H1 (cell line): ENCODE measurements at regions not wholly inside any gene's neighbourhood (a gene's known extent, or its start where the extent isn't known, plus 50 kb on each side); places are given as distances from the start of the nearest gene placed in this dataset.

Experiments
- CTCF ChIA-PET: fragments of 300-600 bp; sonication (Branson Sonifier 250); formaldehyde crosslinking; loops from one replicate; lab custom pipeline; 2021; ENCODE audit not compliant: partially characterized antibody; lab: Charles Lee
- POLR2A ChIA-PET: fragments of 300-600 bp; sonication (Branson Sonifier 250); formaldehyde crosslinking; loops from one replicate; lab custom pipeline; 2021; ENCODE audit warnings: inconsistent platforms; ENCODE audit not compliant: partially characterized antibody; lab: Charles Lee
- DNase-seq, 2 experiments: peaks; one replicate each; pipeline versions ENCODE4 v3.0.0 to v3.0.0-alpha.2; 2010 to 2022; ENCODE audit warnings: low spot score in 2 of 2, low read depth in 1 of 2, mixed read lengths in 1 of 2
- FAIRE-seq: peaks from 2 replicates; lab custom pipeline; 2011; peaks lifted over from hg19 to GRCh38; lab: Jason Lieb, UNC
- H2AFZ ChIP-seq: 2 replicates; pipeline ENCODE4 v1.8.1; 2012; ENCODE audit warnings: low read length, inconsistent platforms
- H2AK5ac ChIP-seq: 2 replicates; pipeline ENCODE4 v1.6.1; 2013; ENCODE audit warnings: low read depth, low read length
- H2BK120ac ChIP-seq: replicated peaks from 2 replicates; pipeline ENCODE3; 2013; ENCODE audit warnings: low read depth, low read length, inconsistent platforms
- H2BK12ac ChIP-seq: 2 replicates; pipeline ENCODE4 v1.6.1; 2013; ENCODE audit warnings: low read depth, low read length
- H2BK15ac ChIP-seq: 2 replicates; pipeline ENCODE4 v1.6.1; 2013; ENCODE audit warnings: low read length
- H2BK20ac ChIP-seq: 2 replicates; pipeline ENCODE4 v1.6.1; 2013; ENCODE audit warnings: low read length
- H2BK5ac ChIP-seq: 2 replicates; pipeline ENCODE4 v1.6.1; 2013; ENCODE audit warnings: low read depth, low read length
- H3K14ac ChIP-seq: 2 replicates; pipeline ENCODE4 v1.6.1; 2013; ENCODE audit warnings: inconsistent platforms; ENCODE audit not compliant: insufficient read length
- H3K18ac ChIP-seq: 2 replicates; pipeline ENCODE4 v1.6.1; 2013; ENCODE audit warnings: low read length; ENCODE audit errors: extremely low read depth
- H3K23ac ChIP-seq: 2 replicates; pipeline ENCODE4 v1.6.1; 2013; ENCODE audit warnings: inconsistent platforms; ENCODE audit not compliant: insufficient read length
- H3K23me2 ChIP-seq: 2 replicates; pipeline ENCODE4 v1.6.1; 2013; ENCODE audit warnings: low read depth, low read length
- H3K27ac ChIP-seq: 2 replicates; pipeline ENCODE4 v1.6.1; 2011; ENCODE audit warnings: low read depth, low read length, inconsistent platforms
- H3K27me3 ChIP-seq, 4 experiments: replicated peaks in 1 of 4; 1 replicate in 1 of 4; 2 replicates in 3 of 4; pipeline versions ENCODE4 v1.6.1 to v1.8.1; 2011 to 2013; ENCODE audit warnings: low read length in 3 of 4, mild to moderate bottlenecking in 3 of 4, inconsistent platforms in 2 of 4, mixed read lengths in 2 of 4, moderate library complexity in 1 of 4; ENCODE audit not compliant: control insufficient read depth in 3 of 4, insufficient read depth in 3 of 4; ENCODE audit errors: extremely low read depth in 1 of 4
- H3K36me3 ChIP-seq, 4 experiments: 2 replicates each; pipeline versions ENCODE4 v1.6.1 to v1.8.1; 2011 to 2013; ENCODE audit warnings: mild to moderate bottlenecking in 4 of 4, low read length in 3 of 4, moderate library complexity in 2 of 4, control low read depth in 1 of 4, inconsistent platforms in 1 of 4; ENCODE audit not compliant: insufficient read depth in 4 of 4, control insufficient read depth in 2 of 4
- H3K4ac ChIP-seq: replicated peaks from 2 replicates; pipeline ENCODE3; 2013; ENCODE audit warnings: low read length, low read depth, mixed read lengths, inconsistent platforms; ENCODE audit not compliant: insufficient read length
- H3K4me1 ChIP-seq, 4 experiments: replicated peaks in 1 of 4; 1 replicate in 1 of 4; 2 replicates in 3 of 4; pipeline versions ENCODE4 v1.6.1 to v1.8.1; 2011 to 2013; ENCODE audit warnings: low read length in 3 of 4, inconsistent platforms in 2 of 4, mixed read lengths in 1 of 4; ENCODE audit not compliant: insufficient read depth in 4 of 4, control insufficient read depth in 3 of 4
- H3K4me2 ChIP-seq, 2 experiments: 2 replicates each; pipeline versions ENCODE4 v1.6.1 to v1.8.1; 2011 to 2013; ENCODE audit warnings: low read depth in 2 of 2, low read length in 2 of 2, control low read depth in 1 of 2, inconsistent platforms in 1 of 2, mild to moderate bottlenecking in 1 of 2; ENCODE audit not compliant: insufficient read depth in 1 of 2
- H3K4me3 ChIP-seq, 4 experiments: fragments of 200-600, 300-600 bp in 1 of 4; sonication (generic), shearing (Covaris generic), sonication (Bioruptor Twin) in 1 of 4; 2 replicates each; pipeline versions ENCODE4 v1.5.1 to v1.8.1; 2011 to 2016; ENCODE audit warnings: low read length in 4 of 4, low read depth in 3 of 4, control low read depth in 2 of 4, inconsistent platforms in 2 of 4, mild to moderate bottlenecking in 2 of 4, mixed read lengths in 1 of 4, moderate library complexity in 1 of 4; ENCODE audit not compliant: insufficient read depth in 2 of 4; ENCODE audit errors: extremely low read depth in 1 of 4
- H3K56ac ChIP-seq: replicated peaks from 2 replicates; pipeline ENCODE3; 2013; ENCODE audit warnings: low read depth, mild to moderate bottlenecking, mixed read lengths, low read length, inconsistent platforms; ENCODE audit not compliant: insufficient read length
- H3K79me1 ChIP-seq: 2 replicates; pipeline ENCODE4 v1.6.1; 2013; ENCODE audit warnings: low read depth, low read length, control low read depth
- H3K79me2 ChIP-seq, 2 experiments: 2 replicates each; pipeline versions ENCODE4 v1.6.1 to v1.8.1; 2012 to 2013; ENCODE audit warnings: low read length in 2 of 2, mild to moderate bottlenecking in 2 of 2, inconsistent platforms in 1 of 2; ENCODE audit not compliant: insufficient read depth in 2 of 2, control insufficient read depth in 1 of 2
- H3K9ac ChIP-seq, 4 experiments: replicated peaks in 1 of 4; 1 replicate in 1 of 4; 2 replicates in 3 of 4; pipeline versions ENCODE4 v1.6.1 to v1.8.1; 2011 to 2013; ENCODE audit warnings: low read depth in 3 of 4, low read length in 3 of 4, control low read depth in 2 of 4, mild to moderate bottlenecking in 2 of 4, moderate library complexity in 2 of 4, inconsistent platforms in 1 of 4; ENCODE audit errors: extremely low read depth in 1 of 4
- H3K9me3 ChIP-seq, 2 experiments: 2 replicates each; pipeline versions ENCODE4 v1.6.1 to v1.8.1; 2012 to 2013; ENCODE audit warnings: mild to moderate bottlenecking in 2 of 2, moderate library complexity in 2 of 2, control low read depth in 1 of 2, inconsistent platforms in 1 of 2, low read depth in 1 of 2, low read length in 1 of 2, mixed read lengths in 1 of 2; ENCODE audit not compliant: insufficient read depth in 2 of 2
- H4K20me1 ChIP-seq, 2 experiments: replicated peaks in 1 of 2; 2 replicates each; pipeline versions ENCODE3 to v1.8.1; 2011 to 2013; ENCODE audit warnings: inconsistent platforms in 2 of 2, low read length in 2 of 2, mild to moderate bottlenecking in 1 of 2; ENCODE audit not compliant: insufficient read depth in 2 of 2, control insufficient read depth in 1 of 2
- H4K5ac ChIP-seq: 2 replicates; pipeline ENCODE4 v1.6.1; 2013; ENCODE audit warnings: low read length, low read depth, mixed read lengths, inconsistent platforms; ENCODE audit not compliant: insufficient read length
- H4K8ac ChIP-seq: 2 replicates; pipeline ENCODE4 v1.8.0; 2013; ENCODE audit warnings: mild to moderate bottlenecking, moderate library complexity, low read length, inconsistent platforms; ENCODE audit not compliant: insufficient read depth; ENCODE audit errors: extremely low read depth
- H4K91ac ChIP-seq: replicated peaks from 2 replicates; pipeline ENCODE3; 2013; ENCODE audit warnings: low read length, mixed read lengths, inconsistent platforms; ENCODE audit not compliant: insufficient read length
- CBX8 ChIP-seq: fragments of 300-800, 300-1000 bp; sonication (generic); IDR thresholded peaks from 2 replicates; pipeline ENCODE4 v1.7.1; 2016; ENCODE audit warnings: low read depth, low read length, borderline replicate concordance
- CHD2 ChIP-seq: IDR thresholded peaks from 2 replicates; pipeline ENCODE4 v1.6.1; 2012; ENCODE audit warnings: low read length, improper control_type of control experiment
- CREB1 ChIP-seq: IDR thresholded peaks from 2 replicates; pipeline ENCODE4 v1.6.1; 2012; ENCODE audit warnings: inconsistent platforms
- JUN ChIP-seq: IDR thresholded peaks from 2 replicates; pipeline ENCODE4 v1.6.1; 2011; ENCODE audit warnings: low read depth, mild to moderate bottlenecking, improper control_type of control experiment, low read length
- POLR2AphosphoS5 ChIP-seq: IDR thresholded peaks from 2 replicates; pipeline ENCODE4 v1.6.1; 2011; ENCODE audit warnings: low read depth, low read length
- POU5F1 ChIP-seq: IDR thresholded peaks from 2 replicates; pipeline ENCODE4 v1.6.1; 2011; ENCODE audit warnings: low read depth, mild to moderate bottlenecking, low read length, moderate library complexity
- SP4 ChIP-seq: IDR thresholded peaks from 2 replicates; pipeline ENCODE4 v1.6.1; 2012; ENCODE audit warnings: low read length, inconsistent platforms
- USF2 ChIP-seq: IDR thresholded peaks from 2 replicates; pipeline ENCODE4 v1.6.1; 2011; ENCODE audit warnings: low read length, improper control_type of control experiment
- ZNF274 ChIP-seq: IDR thresholded peaks from 2 replicates; pipeline ENCODE4 v1.7.0; 2012; ENCODE audit warnings: low read length, borderline replicate concordance; ENCODE audit errors: extremely low read depth
- WGBS, 2 experiments: shearing (Covaris generic) in 1 of 2; methylation state at CpG; one replicate each; pipeline versions ENCODE4 v1.1.6 to v1.1.7; 2013 to 2015; ENCODE audit warnings: low lambda C conversion rate in 2 of 2, mixed read lengths in 2 of 2, inconsistent platforms in 1 of 2, low coverage in 1 of 2, missing lambda C conversion rate in 1 of 2; ENCODE audit not compliant: insufficient replicate concordance in 2 of 2, insufficient coverage in 1 of 2, insufficient read length in 1 of 2; ENCODE audit errors: extremely low coverage in 1 of 2, missing lambda C conversion rate in 1 of 2; 5-methylcytosine and 5-hydroxymethylcytosine counted together

DNA sequence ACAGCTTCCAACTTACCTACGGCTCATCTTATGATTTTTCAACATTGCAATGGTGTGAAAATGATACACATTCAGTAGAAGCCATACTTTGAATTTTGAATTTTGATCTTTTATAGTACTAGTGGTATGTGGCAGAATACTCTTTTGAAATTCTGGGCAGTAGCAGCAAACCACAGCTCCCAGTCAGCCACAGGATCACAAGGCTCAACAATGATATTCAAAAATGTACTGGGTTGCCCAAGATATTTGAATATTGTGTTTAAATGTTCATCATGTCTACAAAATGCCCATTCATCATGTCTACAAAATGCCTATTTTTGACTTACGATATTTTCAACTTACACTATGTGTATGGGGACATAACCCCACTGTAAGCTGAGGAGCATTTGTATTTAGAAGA, 81.3 kb upstream of the PRR16 start:
- H2BK15ac ChIP-seq = no peak overlapping the region
- no peak overlapping the region for H2BK12ac ChIP-seq
- no peak overlapping the region for H2BK20ac ChIP-seq
- WGBS, 2 experiments = 98% methylated on average over 2 of the region's 2 CpGs; no CpG with 5 or more reads in 1 of the 2 experiments
- no peak overlapping the region for H4K8ac ChIP-seq
- no peaks in the 10 kb centered on the region for H4K20me1 ChIP-seq
- POLR2A ChIA-PET = no interaction called here
- H3K56ac ChIP-seq = no peak overlapping the region
- H3K14ac ChIP-seq = no peak overlapping the region
- no peak overlapping the region for H3K23ac ChIP-seq
- H3K9me3 ChIP-seq = peaks cover 10 to 11% of the 10 kb centered on the region in 2 experiments; a peak in 3 of 4 replicates
- H3K4ac ChIP-seq = no peak overlapping the region
- no peak overlapping the region for H3K4me3 ChIP-seq
- no peaks in the 10 kb centered on the region for H3K79me1 ChIP-seq
- no peak for TF ChIP-seq USF2
- no peak for TF ChIP-seq CREB1
- no peak for TF ChIP-seq SP4
- TF ChIP-seq JUN = no peak
- TF ChIP-seq CHD2 = no peak
- no peak for TF ChIP-seq ZNF274
- no peak for TF ChIP-seq POU5F1
- no peak for TF ChIP-seq POLR2AphosphoS5
- no peak for TF ChIP-seq CBX8
- H2AK5ac ChIP-seq = no peak overlapping the region
- H3K4me1 ChIP-seq = no peaks in the 10 kb centered on the region
- H3K36me3 ChIP-seq = no peaks in the 10 kb centered on the region; a peak in 1 of 8 replicates
- no peak overlapping the region for H2BK120ac ChIP-seq
- H3K79me2 ChIP-seq = no peaks in the 10 kb centered on the region
- H2AFZ ChIP-seq = no peak overlapping the region
- no peak overlapping the region for H4K5ac ChIP-seq
- H3K9ac ChIP-seq = no peak overlapping the region
- CTCF ChIA-PET = no interaction called here
- no peak for DNase-seq
- H4K91ac ChIP-seq = no peak overlapping the region
- no peak overlapping the region for H3K18ac ChIP-seq
- H3K27ac ChIP-seq = no peak overlapping the region
- H2BK5ac ChIP-seq = no peak overlapping the region
- H3K4me2 ChIP-seq = no peak overlapping the region
- no peaks in the 10 kb centered on the region for H3K23me2 ChIP-seq
- no peak for FAIRE-seq
- no peaks in the 10 kb centered on the region for H3K27me3 ChIP-seq
